GM12878 (cell line): ENCODE measurements at regions not wholly inside any gene's neighbourhood (a gene's known extent, or its start where the extent isn't known, plus 50 kb on each side); places are given as distances from the start of the nearest gene placed in this dataset.

Experiments used
- ATAC-seq: fragments of 200-7000 bp; cut with Tn5 transposase; 3 replicates; pipeline ENCODE4 v1.9.1; 2020; ENCODE audit warnings: mild to moderate bottlenecking, moderate library complexity
- BruUV-seq: library from RNA; stranded (reverse); fragments of 400-500 nt; replicated peaks from 2 replicates; lab custom pipeline; 2021; lab: Mats Ljungman, UMichigan
- CTCF ChIA-PET: fragments of 300-600 bp; sonication (Branson Sonifier 250); formaldehyde crosslinking; extraction: SDS; loops from one replicate; lab custom pipeline; 2021; ENCODE audit warnings: inconsistent platforms; lab: Yijun Ruan, JAX
- POLR2A ChIA-PET: fragments of 350-600 bp; formaldehyde crosslinking; extraction: SDS; loops from one replicate; lab custom pipeline; 2021; ENCODE audit warnings: inconsistent platforms; lab: Charles Lee
- RAD21 ChIA-PET: fragments of 300-600 bp; sonication (Branson Sonifier 250); formaldehyde crosslinking; loops from one replicate; lab custom pipeline; 2023; ENCODE audit warnings: antibody characterized with exemption; ENCODE audit not compliant: unreplicated experiment; lab: Charles Lee
- SMC1A ChIA-PET: fragments of 300-600 bp; sonication (Branson Sonifier 250); formaldehyde crosslinking; loops from one replicate; lab custom pipeline; 2023; ENCODE audit not compliant: unreplicated experiment, uncharacterized antibody; lab: Charles Lee
- DNase-seq: peaks from one replicate; pipeline ENCODE4 v3.0.0-alpha.2; 2011; ENCODE audit warnings: low read depth, low spot score
- FAIRE-seq: peaks from 3 replicates; lab custom pipeline; 2011; peaks lifted over from hg19 to GRCh38; lab: Jason Lieb, UNC
- H2AFZ ChIP-seq: 2 replicates; pipeline ENCODE4 v1.6.0; 2011; ENCODE audit warnings: low read depth, low read length, control low read depth; ENCODE audit not compliant: control insufficient read depth
- H3K27ac ChIP-seq: 2 replicates; pipeline ENCODE4 v1.5.1; 2011; ENCODE audit warnings: control low read depth; ENCODE audit not compliant: control insufficient read depth, insufficient read depth
- H3K27me3 ChIP-seq, 2 experiments: replicated peaks in 1 of 2; 2 replicates each; pipeline versions ENCODE4 v1.6.0 to v1.6.1; 2011; ENCODE audit warnings: low read length in 1 of 2; ENCODE audit not compliant: control insufficient read depth in 2 of 2, insufficient read depth in 2 of 2
- H3K36me3 ChIP-seq, 2 experiments: 2 replicates each; pipeline ENCODE4 v1.5.1; 2011; ENCODE audit warnings: low read length in 1 of 2; ENCODE audit not compliant: control insufficient read depth in 2 of 2, insufficient read depth in 2 of 2
- H3K4me1 ChIP-seq: 2 replicates; pipeline ENCODE4 v1.6.1; 2011; ENCODE audit warnings: mild to moderate bottlenecking, low read length, moderate library complexity, mixed read lengths; ENCODE audit not compliant: control insufficient read depth, insufficient read depth
- H3K4me2 ChIP-seq: 2 replicates; pipeline ENCODE4 v1.6.0; 2011; ENCODE audit warnings: control low read depth; ENCODE audit not compliant: control insufficient read depth, insufficient read depth
- H3K4me3 ChIP-seq: fragments of 200-600 bp; sonication (generic); 2 replicates; pipeline ENCODE4 v1.5.1; 2016
- H3K79me2 ChIP-seq: 2 replicates; pipeline ENCODE4 v1.6.0; 2011; ENCODE audit warnings: low read length; ENCODE audit not compliant: control insufficient read depth, insufficient read depth
- H3K9ac ChIP-seq: 2 replicates; pipeline ENCODE4 v1.8.0; 2011; ENCODE audit warnings: low read length, control low read depth, mixed read lengths; ENCODE audit not compliant: control insufficient read depth, insufficient read depth
- H3K9me3 ChIP-seq: replicated peaks from 3 replicates; pipeline ENCODE4 v1.5.1; 2011; ENCODE audit warnings: mild to moderate bottlenecking, low read length; ENCODE audit not compliant: control insufficient read depth, insufficient read depth
- H4K20me1 ChIP-seq: 2 replicates; pipeline ENCODE4 v1.6.0; 2011; ENCODE audit not compliant: control insufficient read depth, insufficient read depth
- DPF2 ChIP-seq: fragments of 450-650 bp; IDR thresholded peaks from 2 replicates; pipeline ENCODE4 v1.6.1; 2017; ENCODE audit warnings: mild to moderate bottlenecking
- EGR1 ChIP-seq, 2 experiments: IDR thresholded peaks; 1 replicate in 1 of 2; 2 replicates in 1 of 2; pipeline ENCODE4 v1.6.1; 2011 to 2012; ENCODE audit warnings: low read depth in 2 of 2, low read length in 2 of 2, borderline replicate concordance in 1 of 2, mild to moderate bottlenecking in 1 of 2, moderate library complexity in 1 of 2
- IKZF2 ChIP-seq, 2 experiments: fragments of 450-650 bp; IDR thresholded peaks; 2 replicates each; pipeline ENCODE4 v1.6.1; 2017; ENCODE audit warnings: mild to moderate bottlenecking in 2 of 2, moderate library complexity in 2 of 2
- NFYA ChIP-seq: IDR thresholded peaks from 2 replicates; pipeline ENCODE4 v1.6.1; 2011; ENCODE audit warnings: low read depth, mild to moderate bottlenecking, low read length, improper control_type of control experiment, borderline replicate concordance
- SIN3A ChIP-seq: IDR thresholded peaks from 2 replicates; pipeline ENCODE4 v1.6.1; 2012; ENCODE audit warnings: low read depth, low read length, improper control_type of control experiment
- SP1 ChIP-seq: IDR thresholded peaks from one replicate; pipeline ENCODE4 v1.6.1; 2011; ENCODE audit warnings: low read depth, low read length
- SPI1 ChIP-seq: IDR thresholded peaks from 2 replicates; pipeline ENCODE4 v1.6.1; 2011; ENCODE audit warnings: low read depth, mild to moderate bottlenecking, low read length, moderate library complexity, borderline replicate concordance; ENCODE audit not compliant: insufficient read depth
- TCF3 ChIP-seq: IDR thresholded peaks from 2 replicates; pipeline ENCODE4 v1.6.1; 2012; ENCODE audit warnings: low read depth, mild to moderate bottlenecking, low read length, borderline replicate concordance; ENCODE audit not compliant: insufficient read depth
- YY1 ChIP-seq: IDR thresholded peaks from 2 replicates; pipeline ENCODE4 v1.6.1; 2011; ENCODE audit warnings: low read depth, mild to moderate bottlenecking, low read length
- ZNF274 ChIP-seq: IDR thresholded peaks from one replicate; pipeline ENCODE4 v1.8.0; 2011; ENCODE audit not compliant: insufficient read length, insufficient read depth
- ZZZ3 ChIP-seq: IDR thresholded peaks from 2 replicates; pipeline ENCODE4 v1.6.1; 2011; ENCODE audit warnings: low read depth; ENCODE audit not compliant: control insufficient read depth, insufficient read length
- WGBS: methylation state at CpG from one replicate; pipeline ENCODE4 v1.1.6; 2016; ENCODE audit warnings: low lambda C conversion rate; ENCODE audit not compliant: insufficient replicate concordance, insufficient coverage; ENCODE audit errors: missing lambda C conversion rate; 5-methylcytosine and 5-hydroxymethylcytosine counted together
- in situ Hi-C: fragments of 300-500 bp; cut with MboI; formaldehyde crosslinking; loops from 9 replicates; pipeline ENCODE4 v1.14.3; 2018; ENCODE audit warnings: mixed read lengths
- intact Hi-C: fragments of 100-400 bp; cut with micrococcal nuclease; formaldehyde crosslinking; loops from one replicate; pipeline ENCODE4 v1.14.2; 2022; ENCODE audit not compliant: unreplicated experiment
- TF ChIP-seq, protein P1 (sequence below), 3 experiments: IDR thresholded peaks in 2 of 3; conservative IDR thresholded peaks in 1 of 3; 2 replicates each; pipeline ENCODE4 v1.5.1; 2011; ENCODE audit warnings: low read depth in 3 of 3, low read length in 3 of 3, mild to moderate bottlenecking in 3 of 3, control low read depth in 2 of 3, moderate library complexity in 2 of 3, inconsistent platforms in 1 of 3, mixed read lengths in 1 of 3; ENCODE audit not compliant: control insufficient read depth in 2 of 3, insufficient read depth in 1 of 3; ENCODE audit errors: extremely low read depth in 1 of 3
- TF ChIP-seq, protein P2 (sequence below): fragments of 450-650 bp; IDR thresholded peaks from 2 replicates; pipeline ENCODE4 v1.6.1; 2017; ENCODE audit warnings: mild to moderate bottlenecking, moderate library complexity

DNA sequence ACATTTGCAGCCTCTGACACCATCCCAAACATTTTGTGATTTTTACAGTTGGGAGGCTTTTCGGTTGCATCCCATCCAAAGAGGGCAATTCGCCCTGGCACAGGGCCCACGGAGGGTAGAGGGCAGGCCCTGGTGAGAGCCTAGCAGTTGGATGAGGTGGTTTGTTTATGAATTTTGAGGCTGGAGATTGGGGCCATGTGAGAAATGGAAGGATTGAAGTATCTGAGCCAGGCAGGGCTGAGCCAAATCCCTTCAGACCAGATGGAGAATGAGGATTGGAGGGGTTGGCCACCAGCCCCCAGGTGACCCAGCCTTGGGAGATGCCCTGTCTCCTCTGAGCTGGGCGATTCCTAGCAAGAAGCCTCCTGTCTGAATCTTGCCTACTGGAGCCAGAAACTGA, 52.6 kb upstream of the CCDC167 start:
- Histone ChIP-seq H3K4me3 (no peak overlapping the region), H3K9ac (peak overlapping the region; percentile 57), H3K79me2 (peaks cover 39% of the 10 kb centered on the region), H3K9me3 (no peaks in the 10 kb centered on the region), H3K4me1 (peaks cover 86% of the 10 kb centered on the region), H3K36me3 (no peaks in the 10 kb centered on the region), H3K27ac (peak overlapping the region; percentile 91), H3K4me2 (peak overlapping the region; percentile 60; the same call in 1 of the 2 replicates), H3K27me3 (no peaks in the 10 kb centered on the region), H2AFZ (no peak overlapping the region), H4K20me1 (no peaks in the 10 kb centered on the region)
- CTCF ChIA-PET: interaction anchor here (6.4 to 16.5 kb wide), 2 partner anchors 10 to 15 kb away, joined by 81 to 235 read pairs; no protein-coding TSS in a partner anchor
- in situ Hi-C loops: loop anchor here (10.0 kb wide), 1 partner anchor 57 kb away; the partner anchor contains the start of gene CCDC167
- FAIRE-seq: no peak
- DNase-seq: no peak
- RAD21 ChIA-PET: interaction anchor here (1.2 to 9.3 kb wide), 2 partner anchors 10 to 11 kb away, joined by 3 to 174 read pairs; no protein-coding TSS in a partner anchor
- no peak for ATAC-seq
- POLR2A ChIA-PET: interaction anchor here (6.2 kb wide), 1 partner anchor 10 kb away, joined by 114 read pairs; no protein-coding TSS in a partner anchor
- intact Hi-C loops: loop anchor here (10.0 kb wide), 1 partner anchor 397 kb away; no protein-coding TSS in a partner anchor
- SMC1A ChIA-PET: interaction anchor here (1.1 to 15.4 kb wide), 3 partner anchors 12 to 57 kb away, joined by 3 to 232 read pairs (median 6); no protein-coding TSS in a partner anchor
- no TSS peak for BruUV-seq
- WGBS: 13% methylated on average over 4 of the region's 4 CpGs
- TF ChIP-seq, protein P1, sequence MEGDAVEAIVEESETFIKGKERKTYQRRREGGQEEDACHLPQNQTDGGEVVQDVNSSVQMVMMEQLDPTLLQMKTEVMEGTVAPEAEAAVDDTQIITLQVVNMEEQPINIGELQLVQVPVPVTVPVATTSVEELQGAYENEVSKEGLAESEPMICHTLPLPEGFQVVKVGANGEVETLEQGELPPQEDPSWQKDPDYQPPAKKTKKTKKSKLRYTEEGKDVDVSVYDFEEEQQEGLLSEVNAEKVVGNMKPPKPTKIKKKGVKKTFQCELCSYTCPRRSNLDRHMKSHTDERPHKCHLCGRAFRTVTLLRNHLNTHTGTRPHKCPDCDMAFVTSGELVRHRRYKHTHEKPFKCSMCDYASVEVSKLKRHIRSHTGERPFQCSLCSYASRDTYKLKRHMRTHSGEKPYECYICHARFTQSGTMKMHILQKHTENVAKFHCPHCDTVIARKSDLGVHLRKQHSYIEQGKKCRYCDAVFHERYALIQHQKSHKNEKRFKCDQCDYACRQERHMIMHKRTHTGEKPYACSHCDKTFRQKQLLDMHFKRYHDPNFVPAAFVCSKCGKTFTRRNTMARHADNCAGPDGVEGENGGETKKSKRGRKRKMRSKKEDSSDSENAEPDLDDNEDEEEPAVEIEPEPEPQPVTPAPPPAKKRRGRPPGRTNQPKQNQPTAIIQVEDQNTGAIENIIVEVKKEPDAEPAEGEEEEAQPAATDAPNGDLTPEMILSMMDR (IDR thresholded peaks at IDR 0.05 in 2 of 3, conservative IDR thresholded peaks at IDR 0.05 in 1 of 3; ENCODE audit: control insufficient read depth in 2 of 3, extremely low read depth in 1 of 3, insufficient read depth in 1 of 3, low read depth in 3 of 3, low read length in 3 of 3): no peak
- TF ChIP-seq YY1 (no peak), ZNF274 (no peak), DPF2 (no peak), ZZZ3 (no peak), SIN3A (no peak), SPI1 (no peak), SP1 (no peak), NFYA (no peak), EGR1 (IDR thresholded peaks at IDR 0.05; ENCODE audit: borderline replicate concordance in 1 of 2, low read depth in 2 of 2, low read length in 2 of 2) (no peak), TCF3 (no peak), IKZF2 (IDR thresholded peaks at IDR 0.05) (no peak)
- TF ChIP-seq, protein P2, sequence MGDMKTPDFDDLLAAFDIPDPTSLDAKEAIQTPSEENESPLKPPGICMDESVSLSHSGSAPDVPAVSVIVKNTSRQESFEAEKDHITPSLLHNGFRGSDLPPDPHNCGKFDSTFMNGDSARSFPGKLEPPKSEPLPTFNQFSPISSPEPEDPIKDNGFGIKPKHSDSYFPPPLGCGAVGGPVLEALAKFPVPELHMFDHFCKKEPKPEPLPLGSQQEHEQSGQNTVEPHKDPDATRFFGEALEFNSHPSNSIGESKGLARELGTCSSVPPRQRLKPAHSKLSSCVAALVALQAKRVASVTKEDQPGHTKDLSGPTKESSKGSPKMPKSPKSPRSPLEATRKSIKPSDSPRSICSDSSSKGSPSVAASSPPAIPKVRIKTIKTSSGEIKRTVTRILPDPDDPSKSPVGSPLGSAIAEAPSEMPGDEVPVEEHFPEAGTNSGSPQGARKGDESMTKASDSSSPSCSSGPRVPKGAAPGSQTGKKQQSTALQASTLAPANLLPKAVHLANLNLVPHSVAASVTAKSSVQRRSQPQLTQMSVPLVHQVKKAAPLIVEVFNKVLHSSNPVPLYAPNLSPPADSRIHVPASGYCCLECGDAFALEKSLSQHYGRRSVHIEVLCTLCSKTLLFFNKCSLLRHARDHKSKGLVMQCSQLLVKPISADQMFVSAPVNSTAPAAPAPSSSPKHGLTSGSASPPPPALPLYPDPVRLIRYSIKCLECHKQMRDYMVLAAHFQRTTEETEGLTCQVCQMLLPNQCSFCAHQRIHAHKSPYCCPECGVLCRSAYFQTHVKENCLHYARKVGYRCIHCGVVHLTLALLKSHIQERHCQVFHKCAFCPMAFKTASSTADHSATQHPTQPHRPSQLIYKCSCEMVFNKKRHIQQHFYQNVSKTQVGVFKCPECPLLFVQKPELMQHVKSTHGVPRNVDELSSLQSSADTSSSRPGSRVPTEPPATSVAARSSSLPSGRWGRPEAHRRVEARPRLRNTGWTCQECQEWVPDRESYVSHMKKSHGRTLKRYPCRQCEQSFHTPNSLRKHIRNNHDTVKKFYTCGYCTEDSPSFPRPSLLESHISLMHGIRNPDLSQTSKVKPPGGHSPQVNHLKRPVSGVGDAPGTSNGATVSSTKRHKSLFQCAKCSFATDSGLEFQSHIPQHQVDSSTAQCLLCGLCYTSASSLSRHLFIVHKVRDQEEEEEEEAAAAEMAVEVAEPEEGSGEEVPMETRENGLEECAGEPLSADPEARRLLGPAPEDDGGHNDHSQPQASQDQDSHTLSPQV: no peak
